GM19452 (cell line): ENCODE measurements at regions not wholly inside any gene's neighbourhood (a gene's known extent, or its start where the extent isn't known, plus 50 kb on each side); places are given as distances from the start of the nearest gene placed in this dataset.
"Not testable (repeated sequence)": the region's sequence is repeated elsewhere in the genome, so short reads cannot be mapped to it uniquely, and the experiment has no call there.

Experiments used
- ATAC-seq: cut with Tn5 transposase; IDR thresholded peaks from one replicate; pipeline ENCODE4 v1.9.1; 2021; ENCODE audit not compliant: unreplicated experiment

GRCh38 chr6:113354204-113354895 is 502.8 kb upstream of the MARCKS start:
- ATAC-seq = no peak

- no peak for ATAC-seq
Observed at GRCh38 chr6:113356139-113356538, 501.0 kb upstream of the MARCKS start.

- ATAC-seq = no peak
Observed at GRCh38 chr6:113357041-113357440, 500.1 kb upstream of the MARCKS start.

- ATAC-seq = no peak
Observed at GRCh38 chr6:113358063-113358583, 499.0 kb upstream of the MARCKS start.

GRCh38 chr6:113359155-113360140 is 497.7 kb upstream of the MARCKS start:
- no peak for ATAC-seq

GRCh38 chr6:113361014-113361645 is 496.0 kb upstream of the MARCKS start:
- ATAC-seq = no peak

GRCh38 chr6:113362301-113363047 is 494.7 kb upstream of the MARCKS start:
- ATAC-seq = no peak

GRCh38 chr6:113363048-113363798 is 493.9 kb upstream of the MARCKS start:
- ATAC-seq = no peak

GRCh38 chr6:113363866-113364265 is 493.3 kb upstream of the MARCKS start:
- ATAC-seq = no peak

GRCh38 chr6:113364766-113365165 is 492.4 kb upstream of the MARCKS start:
- ATAC-seq = no peak

GRCh38 chr6:113365191-113365590 is 492.0 kb upstream of the MARCKS start:
- ATAC-seq = no peak

GRCh38 chr6:113366505-113366904 is 490.6 kb upstream of the MARCKS start:
- no peak for ATAC-seq

- no peak for ATAC-seq
Observed at GRCh38 chr6:113370508-113371502, 486.3 kb upstream of the MARCKS start.

GRCh38 chr6:113375466-113375865 is 481.7 kb upstream of the MARCKS start:
- not testable (repeated sequence) for ATAC-seq

- ATAC-seq = no peak
Observed at GRCh38 chr6:113375950-113376846, 480.9 kb upstream of the MARCKS start.

- no peak for ATAC-seq
Observed at GRCh38 chr6:113376847-113377165, 480.3 kb upstream of the MARCKS start.

GRCh38 chr6:113377362-113377942 is 479.7 kb upstream of the MARCKS start:
- ATAC-seq = peak; percentile 52
